Activated naive CD4-positive, alpha-beta T cell treated with anti-CD3 and anti-CD28 coated beads, Interleukin-2, amount 50 U/mL, for 72 hours (primary cell): ENCODE measurements at regions not wholly inside any gene's neighbourhood (a gene's known extent, or its start where the extent isn't known, plus 50 kb on each side); places are given as distances from the start of the nearest gene placed in this dataset.
A peak's percentile ranks its signal among the peaks of the same experiment; 100 is the strongest.
"Not testable (repeated sequence)": the region's sequence is repeated elsewhere in the genome, so short reads cannot be mapped to it uniquely, and the experiment has no call there.

Source experiments
- ATAC-seq, 2 donors: fragments of 150-1000 bp; cut with Tn5 transposase; 2 replicates each; pipeline ENCODE4 v1.10.0; 2021; ENCODE audit warnings: mild to moderate bottlenecking in 2 of 2, moderate library complexity in 2 of 2
- DNase-seq, 2 donors: peaks; one replicate each; pipeline ENCODE4 v3.0.0; 2021 to 2022; ENCODE audit warnings: low spot score in 2 of 2
- H3K27ac Mint-ChIP-seq, 2 donors: one replicate each; pipeline ENCODE4 v1.8.0; 2022; ENCODE audit warnings: mild to moderate bottlenecking in 2 of 2, mixed read lengths in 2 of 2
- H3K36me3 Mint-ChIP-seq, 2 donors: one replicate each; pipeline ENCODE4 v1.8.0; 2022; ENCODE audit warnings: mixed read lengths in 2 of 2
- H3K9me3 Mint-ChIP-seq, 2 donors: one replicate each; pipeline ENCODE4 v1.8.0; 2022; ENCODE audit warnings: mixed read lengths in 2 of 2

DNA sequence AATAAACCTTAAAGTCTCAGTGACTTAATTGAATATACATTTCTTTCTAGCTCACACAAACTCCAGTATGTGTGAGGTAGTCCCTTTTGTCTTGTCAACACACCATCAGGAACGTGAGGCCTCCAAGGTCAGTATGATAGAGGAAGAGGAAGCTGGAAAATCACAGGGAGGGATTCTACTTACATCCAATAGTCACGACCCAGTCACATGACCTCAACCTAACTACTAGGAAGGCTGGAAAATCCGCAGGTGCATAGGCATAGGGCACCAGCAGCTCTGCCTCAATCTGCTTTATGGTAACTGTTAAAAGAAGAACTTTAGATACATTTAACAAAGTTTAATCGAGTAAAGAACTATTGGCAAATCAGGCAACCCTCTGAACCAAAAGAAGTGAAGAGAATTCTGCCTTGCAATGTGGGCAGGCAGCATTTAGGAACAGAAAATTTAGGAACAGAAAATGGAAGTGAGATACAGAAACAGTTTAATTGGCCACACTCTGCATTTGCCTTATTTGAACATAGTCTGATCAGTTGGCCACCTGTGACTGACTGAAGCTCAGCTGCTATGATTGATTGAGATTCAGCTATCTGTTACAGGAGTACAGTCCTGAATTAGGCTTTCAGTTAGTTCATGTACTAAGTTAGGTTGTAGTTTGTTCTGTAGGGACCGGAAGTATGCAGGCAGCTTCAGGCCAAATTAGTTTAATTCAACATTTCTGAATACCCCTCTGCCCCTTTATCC, 165.0 kb upstream of the PARD3B start:
- peaks cover 0 to 8% of the 10 kb centered on the region in 2 donors for H3K9me3 Mint-ChIP-seq
- ATAC-seq = no peak
- no peaks in the 10 kb centered on the region for H3K36me3 Mint-ChIP-seq
- no peak for DNase-seq
- no peak overlapping the region for H3K27ac Mint-ChIP-seq

DNA sequence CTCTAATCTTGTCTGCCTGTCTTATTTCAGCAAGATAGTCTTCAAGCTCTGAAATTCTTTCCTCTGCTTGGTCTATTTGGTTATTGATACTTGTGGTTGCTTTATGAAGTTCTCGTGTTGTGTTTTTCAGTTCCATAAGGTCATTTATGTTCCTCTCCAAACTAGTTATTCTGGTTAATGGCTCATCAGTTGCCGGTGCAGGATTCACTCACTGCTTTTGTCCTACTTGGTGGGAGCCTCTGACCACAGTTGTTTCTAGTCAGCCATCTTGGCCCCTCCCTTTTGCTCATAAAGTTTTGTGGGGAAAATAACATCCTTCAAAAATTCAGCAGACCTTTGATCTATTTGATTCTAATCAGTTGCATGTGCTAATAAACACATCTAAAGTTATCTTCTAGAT, 158.6 kb upstream of the PARD3B start:
- no peaks in the 10 kb centered on the region for H3K36me3 Mint-ChIP-seq
- DNase-seq (no peak), ATAC-seq (no peak)
- H3K27ac Mint-ChIP-seq = no peak overlapping the region
- peaks cover 0 to 4% of the 10 kb centered on the region in 2 donors for H3K9me3 Mint-ChIP-seq

DNA sequence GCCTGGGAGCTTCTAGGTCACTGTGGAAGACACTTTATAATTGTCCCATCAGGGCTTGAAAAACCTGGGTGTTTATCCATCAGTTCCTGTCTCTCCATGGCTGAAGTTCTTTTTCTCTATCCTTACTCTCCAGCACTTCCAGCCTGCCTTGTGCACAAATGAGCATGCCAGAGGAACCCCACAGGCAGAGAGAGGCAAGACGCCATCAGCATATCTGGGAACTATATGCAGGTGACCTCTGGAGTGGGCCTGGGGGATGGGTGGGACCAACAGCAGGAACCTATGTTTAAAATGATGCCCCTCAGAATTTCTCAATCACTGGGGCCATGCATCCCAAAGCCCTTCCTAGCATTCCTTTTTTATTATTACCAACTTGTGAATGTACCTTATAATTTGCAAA, 156.2 kb upstream of the PARD3B start:
- DNase-seq (no peak), ATAC-seq (no peak)
- no peak overlapping the region for H3K27ac Mint-ChIP-seq
- no peaks in the 10 kb centered on the region for H3K36me3 Mint-ChIP-seq
- no peaks in the 10 kb centered on the region for H3K9me3 Mint-ChIP-seq

DNA sequence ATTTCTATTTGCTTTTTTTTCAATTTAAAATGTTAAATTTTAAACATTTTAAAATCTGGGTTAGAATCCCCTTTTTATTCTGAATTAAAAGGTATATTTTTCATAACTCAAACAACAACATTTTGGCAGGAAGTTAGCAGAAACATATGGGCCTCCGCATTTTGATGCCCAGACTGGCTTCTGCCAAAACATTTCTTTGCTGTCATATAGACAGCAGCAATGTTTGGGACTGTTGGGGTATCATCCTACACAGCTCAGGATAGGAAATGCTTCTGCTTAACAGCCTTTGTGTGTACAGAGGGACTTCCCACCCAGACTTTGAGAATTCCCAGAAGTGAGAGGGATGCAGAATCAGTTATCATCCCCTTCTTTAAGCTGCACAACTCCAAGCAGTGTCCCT, 155.4 kb upstream of the PARD3B start:
- no peak for ATAC-seq
- H3K9me3 Mint-ChIP-seq = no peaks in the 10 kb centered on the region
- no peaks in the 10 kb centered on the region for H3K36me3 Mint-ChIP-seq
- no peak overlapping the region for H3K27ac Mint-ChIP-seq
- DNase-seq = no peak

DNA sequence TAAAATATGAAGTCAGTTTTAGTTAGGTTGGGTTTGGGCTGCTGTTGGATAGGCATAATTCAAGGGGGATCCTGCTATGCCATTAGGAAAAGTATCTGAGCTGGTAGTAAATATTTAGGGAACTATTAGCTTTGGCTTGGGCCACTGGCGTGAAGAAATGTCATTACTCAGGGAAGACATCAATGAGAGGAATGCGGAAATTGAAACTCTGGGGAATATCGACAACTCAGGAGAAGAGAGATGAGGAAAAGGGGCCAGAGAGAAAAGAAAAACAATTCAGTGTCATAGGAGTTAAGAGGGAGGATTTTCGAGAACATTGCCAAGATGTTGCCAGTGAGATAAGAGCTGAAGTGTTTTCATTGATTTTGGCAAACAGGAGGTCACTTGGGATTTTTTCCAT, 149.7 kb upstream of the PARD3B start:
- H3K27ac Mint-ChIP-seq = no peak overlapping the region
- ATAC-seq (no peak), DNase-seq (no peak)
- H3K36me3 Mint-ChIP-seq = no peaks in the 10 kb centered on the region
- no peaks in the 10 kb centered on the region for H3K9me3 Mint-ChIP-seq

DNA sequence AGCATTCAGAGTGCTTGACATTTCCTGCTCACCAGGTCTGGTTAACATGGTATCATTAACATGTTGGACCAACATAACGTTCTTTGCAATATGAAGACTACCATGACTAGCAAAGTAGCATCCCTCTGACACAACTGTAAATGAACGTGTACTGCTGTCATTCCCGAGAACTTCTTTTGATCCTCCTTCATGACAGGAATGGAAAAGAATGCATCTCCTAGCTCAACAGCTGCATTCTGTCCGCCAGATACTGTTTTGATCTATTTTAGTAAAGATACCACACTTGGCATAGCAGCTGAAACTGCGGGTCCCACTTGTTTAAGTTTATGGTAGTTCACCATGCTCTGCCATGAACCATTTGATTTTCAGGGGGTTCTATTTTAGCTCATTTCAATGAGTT, 144.2 kb upstream of the PARD3B start:
- Mint-ChIP-seq H3K36me3 (no peaks in the 10 kb centered on the region), H3K27ac (no peak overlapping the region), H3K9me3 (no peaks in the 10 kb centered on the region)
- ATAC-seq (no peak), DNase-seq (no peak)

DNA sequence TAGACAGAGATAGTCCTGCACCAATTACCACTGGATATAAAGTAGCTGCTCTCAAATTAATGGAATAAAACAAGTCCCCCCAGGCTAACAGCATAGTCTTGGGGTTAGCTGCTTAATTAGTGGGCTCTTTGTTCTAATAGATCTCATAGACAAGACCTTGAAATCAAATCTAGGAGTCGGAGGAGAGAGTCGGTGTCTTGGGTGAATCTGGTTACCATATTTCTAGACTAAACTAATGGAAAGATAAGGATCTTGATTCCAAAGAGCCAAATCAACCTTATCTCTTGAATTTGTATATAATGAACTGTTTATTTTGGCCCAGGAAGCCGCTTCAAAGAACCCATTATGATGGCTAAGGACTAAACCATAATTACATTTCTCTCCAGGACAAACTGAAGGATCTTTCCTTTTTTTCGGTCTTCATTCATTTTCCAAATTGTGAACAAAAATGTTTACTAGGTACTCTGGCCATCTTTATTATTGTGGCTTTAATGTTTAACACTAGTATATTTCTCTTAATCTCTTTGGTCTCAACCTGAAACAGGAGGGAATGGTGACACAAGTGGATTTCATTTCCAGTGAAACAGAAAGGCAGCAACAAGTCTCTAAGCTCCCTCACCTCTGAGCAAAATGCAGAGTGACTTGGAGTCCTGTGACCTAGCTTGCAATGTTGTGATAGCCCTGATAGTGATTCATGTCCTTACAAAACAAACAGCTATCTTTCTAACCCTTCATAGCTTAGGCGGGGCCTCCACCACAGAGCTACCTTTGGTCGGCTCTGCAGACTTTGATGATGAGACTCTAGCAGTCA, 137.9 kb upstream of the PARD3B start:
- H3K36me3 Mint-ChIP-seq = peaks cover 6% of the 10 kb centered on the region in 2 donors
- DNase-seq = no peak
- H3K9me3 Mint-ChIP-seq = peaks cover 5 to 6% of the 10 kb centered on the region in 2 donors
- no peak overlapping the region for H3K27ac Mint-ChIP-seq
- peak in 1 of 2 donors; percentile 66 for ATAC-seq

DNA sequence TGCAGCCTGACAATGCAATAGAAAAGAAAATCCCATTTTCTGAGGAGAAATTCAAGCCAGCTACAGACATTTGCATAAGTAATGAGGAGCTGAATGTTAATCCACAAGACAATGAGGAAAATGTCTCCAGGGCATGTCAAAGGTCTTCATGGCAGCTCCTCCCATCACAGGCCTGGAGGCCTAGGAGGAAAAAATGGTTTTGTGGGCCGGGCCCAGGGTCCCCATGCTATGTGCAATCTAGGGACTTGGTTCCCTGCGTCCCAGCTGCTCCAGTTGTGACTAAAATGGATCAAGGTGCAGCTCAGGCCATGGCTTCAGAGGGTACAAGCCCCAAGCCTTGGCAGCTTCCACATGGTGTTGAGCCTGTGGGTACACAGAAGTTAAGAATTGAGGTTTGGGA, 132.5 kb upstream of the PARD3B start:
- DNase-seq, H3K27ac Mint-ChIP-seq, ATAC-seq: not testable (repeated sequence)
- Mint-ChIP-seq H3K9me3 (peaks cover 15 to 22% of the 10 kb centered on the region in 2 donors), H3K36me3 (peaks cover 13 to 22% of the 10 kb centered on the region in 2 donors)

DNA sequence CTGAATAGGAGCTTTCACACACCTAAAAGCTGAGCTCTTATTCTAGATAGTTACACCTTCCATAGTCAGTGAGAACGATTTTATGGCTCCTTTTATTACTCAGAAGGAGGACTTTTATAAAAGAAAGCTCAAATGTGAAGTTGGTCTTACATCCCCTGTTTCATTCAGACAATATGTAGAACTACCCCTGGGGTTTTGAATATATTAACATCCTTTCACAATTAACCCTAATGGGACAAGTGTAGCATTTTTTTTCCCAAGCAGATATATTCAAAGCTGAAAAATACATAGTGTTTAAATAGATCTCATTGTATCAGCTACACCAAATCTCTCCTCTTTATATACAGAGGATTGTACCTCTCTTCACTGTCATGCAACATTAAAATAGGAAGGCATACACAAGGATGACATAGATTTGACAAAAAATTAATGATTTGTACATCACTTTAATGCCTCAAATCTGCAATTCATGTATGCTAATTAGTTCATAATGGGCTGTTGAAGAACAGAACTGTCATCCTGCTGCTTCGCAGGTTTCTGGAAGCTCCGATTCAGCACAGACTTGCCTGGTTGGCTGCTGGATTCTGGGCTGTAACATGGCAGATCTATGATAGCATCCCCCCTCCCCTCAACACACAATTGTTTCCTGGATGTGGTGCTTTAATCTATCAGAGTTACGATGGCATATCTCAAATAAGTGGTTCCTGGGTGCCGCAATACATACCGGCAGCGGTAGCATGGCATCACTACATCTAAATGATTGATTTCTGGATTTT, 129.7 kb upstream of the PARD3B start:
- Mint-ChIP-seq H3K36me3 (peaks cover 13 to 22% of the 10 kb centered on the region in 2 donors), H3K27ac (no peak overlapping the region), H3K9me3 (peaks cover 15 to 22% of the 10 kb centered on the region in 2 donors)
- DNase-seq (no peak), ATAC-seq (no peak)

DNA sequence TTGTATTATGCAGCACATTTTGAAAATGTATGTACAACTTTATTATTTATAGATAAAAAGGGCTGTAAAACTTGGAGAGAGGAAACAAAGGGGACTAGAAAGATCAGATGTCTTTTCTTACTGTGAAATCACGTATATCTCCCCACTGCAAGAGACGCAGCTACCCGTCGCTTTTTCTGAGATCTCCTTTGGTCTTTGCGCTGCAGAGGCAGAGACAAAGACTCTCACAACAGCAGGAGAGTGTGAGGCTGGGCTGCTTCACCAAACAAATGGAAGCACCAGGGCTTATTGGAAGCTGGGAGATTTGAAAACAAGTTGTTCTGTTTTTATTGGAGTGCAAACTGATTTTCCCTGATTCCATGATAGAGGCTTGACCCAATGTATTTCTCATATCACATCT, 129.0 kb upstream of the PARD3B start:
- Mint-ChIP-seq H3K27ac (no peak overlapping the region), H3K9me3 (peaks cover 15 to 22% of the 10 kb centered on the region in 2 donors), H3K36me3 (peaks cover 13 to 22% of the 10 kb centered on the region in 2 donors)
- DNase-seq = no peak
- no peak for ATAC-seq

DNA sequence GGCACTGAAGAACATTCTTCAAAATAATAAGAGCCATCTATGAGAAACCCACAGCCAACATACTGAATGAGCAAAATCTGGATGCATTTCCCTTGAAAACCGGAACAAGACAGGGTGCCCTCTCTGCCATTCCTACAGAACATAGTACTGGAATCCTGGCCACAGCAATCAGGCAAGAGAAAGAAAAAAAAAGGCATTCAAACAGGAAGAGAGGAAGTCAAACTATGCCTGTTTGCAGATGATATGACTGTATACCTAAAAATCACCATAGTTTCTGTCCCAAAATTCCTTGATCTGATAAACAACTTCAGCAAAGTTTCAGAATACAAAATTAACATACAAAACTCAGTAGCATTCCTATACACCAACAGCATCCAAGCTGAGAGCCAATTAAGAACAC, 119.5 kb upstream of the PARD3B start:
- H3K36me3 Mint-ChIP-seq = peaks cover 0 to 5% of the 10 kb centered on the region in 2 donors
- no peak overlapping the region for H3K27ac Mint-ChIP-seq
- H3K9me3 Mint-ChIP-seq = peaks cover 4 to 9% of the 10 kb centered on the region in 2 donors
- DNase-seq (no peak), ATAC-seq (no peak)

DNA sequence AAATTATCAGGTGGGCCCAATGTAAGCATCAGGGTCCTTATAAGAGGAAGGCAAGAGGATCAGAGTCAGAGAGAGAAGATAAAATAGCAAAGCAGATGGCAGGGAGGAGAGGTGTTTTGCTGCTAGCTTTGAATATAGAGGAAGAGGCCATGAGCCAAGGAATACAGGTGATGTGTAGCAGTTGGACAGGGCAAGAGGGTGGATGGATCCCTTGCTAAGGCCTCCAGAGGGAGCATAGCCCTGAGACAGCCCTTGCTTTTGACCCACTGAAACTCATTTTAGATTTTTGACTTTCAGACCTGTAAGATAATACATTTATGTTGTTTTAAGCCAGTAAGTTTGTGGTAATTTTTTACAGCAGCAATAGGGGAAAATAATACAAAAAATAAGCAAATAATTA, 116.6 kb upstream of the PARD3B start:
- ATAC-seq = no peak
- Mint-ChIP-seq H3K36me3 (peaks cover 4 to 7% of the 10 kb centered on the region in 2 donors), H3K9me3 (peaks cover 6 to 14% of the 10 kb centered on the region in 2 donors), H3K27ac (no peak overlapping the region)
- no peak for DNase-seq

DNA sequence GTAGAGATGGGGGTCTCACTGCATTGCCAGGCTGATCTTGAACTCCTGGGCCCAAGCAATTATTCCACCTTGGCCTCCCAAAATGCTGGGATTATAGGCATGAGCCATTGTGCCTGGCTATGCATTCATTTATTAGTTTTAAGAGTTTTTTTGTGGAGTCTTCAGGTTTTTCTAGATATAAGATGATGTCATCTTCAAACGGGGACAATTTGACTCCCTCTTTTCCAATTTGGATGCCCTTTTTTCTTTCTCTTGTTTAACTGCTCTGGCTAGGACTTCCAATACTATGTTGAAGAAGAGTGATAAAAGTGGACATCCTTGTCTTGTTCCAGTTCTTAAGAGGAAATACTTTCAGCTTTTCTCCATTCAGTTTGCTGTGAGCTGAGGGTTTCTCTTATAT, 113.7 kb upstream of the PARD3B start:
- DNase-seq (no peak), ATAC-seq (no peak)
- Mint-ChIP-seq H3K27ac (no peak overlapping the region), H3K9me3 (peaks cover 6 to 8% of the 10 kb centered on the region in 2 donors), H3K36me3 (peaks cover 4 to 7% of the 10 kb centered on the region in 2 donors)

DNA sequence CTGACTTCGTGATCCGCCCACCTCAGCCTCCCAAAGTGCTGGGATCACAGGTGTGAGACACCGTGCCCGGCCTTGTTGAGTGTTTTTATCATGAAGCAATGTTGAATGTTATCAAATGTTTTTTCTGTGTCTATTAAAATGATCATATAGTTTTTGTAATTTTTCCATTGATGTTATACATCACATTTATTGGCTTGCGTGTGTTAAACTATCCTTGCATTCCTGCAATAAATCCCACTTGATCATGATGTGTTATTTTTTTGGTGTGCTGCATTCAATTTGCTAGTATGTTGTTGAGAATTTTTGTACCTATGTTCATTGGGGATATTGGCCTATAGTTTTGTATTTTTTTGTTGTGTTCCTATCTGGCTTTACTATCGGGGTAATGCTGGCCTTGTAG, 113.1 kb upstream of the PARD3B start:
- no peak for ATAC-seq
- DNase-seq = no peak
- Mint-ChIP-seq H3K27ac (no peak overlapping the region), H3K36me3 (peaks cover 4 to 7% of the 10 kb centered on the region in 2 donors), H3K9me3 (peaks cover 6 to 8% of the 10 kb centered on the region in 2 donors)

DNA sequence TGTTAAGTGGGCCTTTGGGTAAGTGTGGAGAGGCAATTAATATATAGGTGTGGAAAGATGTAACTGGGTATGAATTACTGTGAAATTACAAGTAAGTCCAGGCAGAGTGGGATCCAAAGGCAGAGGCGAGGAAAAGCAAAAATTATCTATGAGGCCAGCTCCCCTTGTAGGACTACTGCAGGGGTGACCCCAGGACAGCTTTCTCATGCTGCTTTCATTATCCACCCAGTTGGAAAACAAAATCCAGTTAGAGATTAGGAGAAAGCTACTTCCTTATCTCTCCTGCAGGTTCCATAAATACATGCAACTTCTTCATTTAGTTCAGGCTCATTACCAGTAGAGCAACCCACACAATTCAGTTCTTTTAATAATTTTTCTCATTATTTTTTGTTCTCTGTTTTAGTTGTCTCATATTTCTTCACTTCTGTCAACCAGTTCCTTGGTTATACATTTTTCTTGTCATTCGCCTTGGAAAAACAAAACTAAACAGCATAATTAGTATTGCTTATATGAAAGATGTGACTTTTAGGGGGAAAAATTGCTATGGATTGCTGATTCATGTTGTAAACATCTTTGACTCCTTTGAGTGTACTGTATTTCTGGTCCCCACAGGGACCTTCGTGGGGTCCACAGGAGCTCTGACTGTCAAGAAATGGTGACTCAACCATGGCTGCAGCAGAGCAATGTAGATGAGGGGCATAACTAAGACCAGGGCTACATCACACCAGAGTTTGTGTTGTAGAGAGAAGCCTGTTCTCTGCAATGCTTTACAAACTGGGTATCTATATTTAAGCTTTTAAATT, 110.4 kb upstream of the PARD3B start:
- H3K9me3 Mint-ChIP-seq = peaks cover 6 to 8% of the 10 kb centered on the region in 2 donors
- no peak for ATAC-seq
- peaks cover 7 to 9% of the 10 kb centered on the region in 2 donors for H3K36me3 Mint-ChIP-seq
- no peak for DNase-seq
- H3K27ac Mint-ChIP-seq = no peak overlapping the region

DNA sequence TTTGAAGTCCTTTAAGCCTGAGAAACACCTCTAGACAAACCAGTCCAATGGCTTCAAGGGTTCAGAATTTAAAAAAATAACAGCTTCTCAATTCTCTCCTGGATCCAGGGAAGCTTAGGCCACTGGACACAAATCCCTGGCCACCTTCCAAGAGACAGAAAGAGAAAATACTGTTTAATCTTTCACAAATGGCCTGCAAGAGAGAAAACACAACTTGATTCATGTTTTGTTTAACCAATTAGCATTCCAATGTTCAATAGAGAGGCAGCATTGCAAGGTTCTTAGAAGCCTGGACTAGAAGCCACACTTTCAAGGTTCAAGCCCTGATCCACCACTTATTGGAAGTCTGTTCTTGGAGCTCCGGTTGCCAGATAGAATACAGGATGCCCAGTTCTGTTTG, 109.0 kb upstream of the PARD3B start:
- DNase-seq = no peak
- ATAC-seq = no peak
- H3K27ac Mint-ChIP-seq = no peak overlapping the region
- peaks cover 7 to 9% of the 10 kb centered on the region in 2 donors for H3K36me3 Mint-ChIP-seq
- H3K9me3 Mint-ChIP-seq = peaks cover 6 to 8% of the 10 kb centered on the region in 2 donors
